ENCODE measurements at regions not wholly inside any gene's neighbourhood (a gene's known extent, or its start where the extent isn't known, plus 50 kb on each side); places are given as distances from the start of the nearest gene placed in this dataset.

- DNase-seq = no peak
- H3K36me3 Mint-ChIP-seq = no peaks in the 10 kb centered on the region
- WGBS (ENCODE audit: insufficient coverage) = 93% methylated on average over 3 of the region's 3 CpGs
- no peak for ATAC-seq
- no peak for TF ChIP-seq CTCF (IDR thresholded peaks at IDR 0.05)
- Histone ChIP-seq H3K4me1 (ENCODE audit: control insufficient read depth, insufficient read depth, low read length) (no peaks in the 10 kb centered on the region), H3K27ac (ENCODE audit: low read length) (no peak overlapping the region), H3K4me3 (ENCODE audit: low read length) (no peak overlapping the region), H3K27me3 (ENCODE audit: control insufficient read depth, insufficient read depth, low read length) (no peaks in the 10 kb centered on the region), H3K36me3 (ENCODE audit: control insufficient read depth, insufficient read depth, low read length) (no peaks in the 10 kb centered on the region), H3K9me3 (ENCODE audit: control insufficient read depth, insufficient read depth, low read length) (no peaks in the 10 kb centered on the region)
- intact Hi-C loops (cut with micrococcal nuclease) = no loop called here
- no peaks in the 10 kb centered on the region for H3K9me3 Mint-ChIP-seq
- H3K4me1 Mint-ChIP-seq = no peaks in the 10 kb centered on the region
- H3K27ac Mint-ChIP-seq = no peak overlapping the region
- no peak overlapping the region for H3K4me3 Mint-ChIP-seq
- no peaks in the 10 kb centered on the region for H3K27me3 Mint-ChIP-seq (ENCODE audit: low read depth in 2 of 2)
Measured at GRCh38 chr5:163619273-163619934, 114.0 kb downstream of the MAT2B start.

GRCh38 chr5:163619951-163620350, 114.5 kb downstream of the MAT2B start:
- no peaks in the 10 kb centered on the region for H3K36me3 ChIP-seq (ENCODE audit: control insufficient read depth, insufficient read depth, low read length)
- ATAC-seq (no peak), DNase-seq (no peak)
- H3K4me3 ChIP-seq (ENCODE audit: low read length) = no peak overlapping the region
- no peaks in the 10 kb centered on the region for H3K9me3 ChIP-seq (ENCODE audit: control insufficient read depth, insufficient read depth, low read length)
- no peak overlapping the region for H3K27ac ChIP-seq (ENCODE audit: low read length)
- intact Hi-C loops (cut with micrococcal nuclease) = no loop called here
- no peak for TF ChIP-seq CTCF (IDR thresholded peaks at IDR 0.05)
- no peak overlapping the region for H3K27ac Mint-ChIP-seq
- WGBS (ENCODE audit: insufficient coverage) = 91% methylated on average over 4 of the region's 5 CpGs
- H3K4me1 Mint-ChIP-seq = no peaks in the 10 kb centered on the region
- H3K9me3 Mint-ChIP-seq = no peaks in the 10 kb centered on the region
- no peaks in the 10 kb centered on the region for H3K27me3 ChIP-seq (ENCODE audit: control insufficient read depth, insufficient read depth, low read length)
- no peaks in the 10 kb centered on the region for H3K36me3 Mint-ChIP-seq
- H3K4me3 Mint-ChIP-seq = no peak overlapping the region
- H3K27me3 Mint-ChIP-seq (ENCODE audit: low read depth in 2 of 2) = no peaks in the 10 kb centered on the region
- H3K4me1 ChIP-seq (ENCODE audit: control insufficient read depth, insufficient read depth, low read length) = no peaks in the 10 kb centered on the region

GRCh38 chr5:163622799-163623198, 117.4 kb downstream of the MAT2B start:
- Mint-ChIP-seq H3K9me3 (no peaks in the 10 kb centered on the region), H3K27ac (no peak overlapping the region), H3K4me1 (no peaks in the 10 kb centered on the region), H3K36me3 (no peaks in the 10 kb centered on the region), H3K27me3 (ENCODE audit: low read depth in 2 of 2) (no peaks in the 10 kb centered on the region), H3K4me3 (no peak overlapping the region)
- Histone ChIP-seq H3K4me3 (ENCODE audit: low read length) (no peak overlapping the region), H3K27ac (ENCODE audit: low read length) (no peak overlapping the region), H3K27me3 (ENCODE audit: control insufficient read depth, insufficient read depth, low read length) (no peaks in the 10 kb centered on the region), H3K9me3 (ENCODE audit: control insufficient read depth, insufficient read depth, low read length) (no peaks in the 10 kb centered on the region), H3K36me3 (ENCODE audit: control insufficient read depth, insufficient read depth, low read length) (no peaks in the 10 kb centered on the region), H3K4me1 (ENCODE audit: control insufficient read depth, insufficient read depth, low read length) (no peaks in the 10 kb centered on the region)
- TF ChIP-seq CTCF (IDR thresholded peaks at IDR 0.05) = no peak
- WGBS (ENCODE audit: insufficient coverage) = 62% methylated on average over 1 of the region's 2 CpGs
- intact Hi-C loops (cut with micrococcal nuclease) = no loop called here
- ATAC-seq (no peak), DNase-seq (no peak)

- no peaks in the 10 kb centered on the region for H3K4me1 Mint-ChIP-seq
- H3K4me3 Mint-ChIP-seq = no peak overlapping the region
- H3K27me3 ChIP-seq (ENCODE audit: control insufficient read depth, insufficient read depth, low read length) = no peaks in the 10 kb centered on the region
- TF ChIP-seq CTCF (IDR thresholded peaks at IDR 0.05) = no peak
- no peak overlapping the region for H3K27ac Mint-ChIP-seq
- intact Hi-C loops (cut with micrococcal nuclease) = no loop called here
- H3K9me3 Mint-ChIP-seq = no peaks in the 10 kb centered on the region
- no peaks in the 10 kb centered on the region for H3K9me3 ChIP-seq (ENCODE audit: control insufficient read depth, insufficient read depth, low read length)
- H3K27ac ChIP-seq (ENCODE audit: low read length) = no peak overlapping the region
- no peak overlapping the region for H3K4me3 ChIP-seq (ENCODE audit: low read length)
- no peaks in the 10 kb centered on the region for H3K4me1 ChIP-seq (ENCODE audit: control insufficient read depth, insufficient read depth, low read length)
- H3K27me3 Mint-ChIP-seq (ENCODE audit: low read depth in 2 of 2) = no peaks in the 10 kb centered on the region
- ATAC-seq = no peak
- H3K36me3 ChIP-seq (ENCODE audit: control insufficient read depth, insufficient read depth, low read length) = no peaks in the 10 kb centered on the region
- no peak for DNase-seq
- H3K36me3 Mint-ChIP-seq = no peaks in the 10 kb centered on the region
- 80% methylated on average over 1 of the region's 2 CpGs for WGBS (ENCODE audit: insufficient coverage)
Measured at GRCh38 chr5:163623524-163623923, 118.1 kb downstream of the MAT2B start.

Data from natural killer cell (primary cell).